ENCODE measurements at regions not wholly inside any gene's neighbourhood (a gene's known extent, or its start where the extent isn't known, plus 50 kb on each side); places are given as distances from the start of the nearest gene placed in this dataset.

DNA sequence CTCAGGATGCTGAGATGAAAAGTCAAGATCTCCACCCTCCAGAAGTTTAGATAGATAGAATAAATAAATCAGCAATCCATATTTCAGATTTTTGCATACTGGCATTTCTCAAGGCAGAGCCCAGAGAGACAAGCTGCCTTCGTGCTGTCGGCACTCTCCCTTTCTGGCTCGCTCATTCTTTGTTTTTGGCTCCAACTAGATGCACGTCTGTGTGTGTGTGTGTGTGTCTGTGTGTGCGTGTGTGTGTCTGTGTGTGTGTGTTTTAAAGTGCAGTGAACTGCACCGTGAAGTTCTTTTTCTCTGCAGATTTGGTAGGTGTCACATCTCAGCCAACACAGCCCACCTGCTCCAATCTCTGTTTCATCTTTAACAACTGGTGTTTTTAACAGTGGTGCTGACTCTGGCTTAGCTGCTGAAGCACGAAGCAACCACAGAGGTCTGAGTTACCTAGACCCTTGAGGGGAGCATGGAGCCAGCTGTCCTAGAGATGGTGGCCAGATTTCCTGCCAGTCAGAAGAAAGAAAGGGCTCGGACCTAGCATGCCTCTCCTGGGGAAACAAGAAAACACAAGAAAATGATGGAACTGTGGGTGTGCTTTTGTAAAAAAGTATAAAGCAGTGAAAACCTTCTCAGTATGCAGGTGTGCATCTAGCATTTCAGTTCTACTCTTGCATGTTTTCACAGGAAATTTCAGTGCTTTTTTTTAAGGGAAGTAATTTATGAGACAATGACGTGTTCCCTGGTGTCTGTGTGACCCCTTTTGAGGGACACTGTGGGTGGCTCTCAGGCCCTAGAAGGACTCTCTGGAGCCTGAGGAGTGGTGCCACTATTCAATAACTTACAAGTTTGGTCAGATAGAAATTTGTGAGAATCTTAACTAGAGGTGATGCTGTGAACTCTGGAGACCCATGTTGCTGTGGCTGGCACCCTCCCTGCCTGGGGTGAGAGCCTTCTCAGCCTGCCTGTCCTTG is 364.3 kb downstream of the RNF144A start:
- Histone ChIP-seq H3K27ac (no peak overlapping the region), H3K4me2 (no peak overlapping the region), H3K4me1 (no peaks in the 10 kb centered on the region), H3K4me3 (no peak overlapping the region), H3K9me3 (no peaks in the 10 kb centered on the region)
- WGBS (ENCODE audit: missing lambda C conversion rate), result 18% methylated on average over 9 of the region's 9 CpGs
- CTCF ChIA-PET, result interaction anchor here (0.8 kb wide), 1 partner anchor 35 kb away, joined by 3 read pairs; no protein-coding TSS in a partner anchor
- POLR2A ChIA-PET, result no interaction called here
- DNase-seq (ENCODE audit: low read depth in 1 of 2, low spot score in 1 of 2) (no peak), FAIRE-seq (no peak), ATAC-seq (no peak)
- TF ChIP-seq, protein P1, sequence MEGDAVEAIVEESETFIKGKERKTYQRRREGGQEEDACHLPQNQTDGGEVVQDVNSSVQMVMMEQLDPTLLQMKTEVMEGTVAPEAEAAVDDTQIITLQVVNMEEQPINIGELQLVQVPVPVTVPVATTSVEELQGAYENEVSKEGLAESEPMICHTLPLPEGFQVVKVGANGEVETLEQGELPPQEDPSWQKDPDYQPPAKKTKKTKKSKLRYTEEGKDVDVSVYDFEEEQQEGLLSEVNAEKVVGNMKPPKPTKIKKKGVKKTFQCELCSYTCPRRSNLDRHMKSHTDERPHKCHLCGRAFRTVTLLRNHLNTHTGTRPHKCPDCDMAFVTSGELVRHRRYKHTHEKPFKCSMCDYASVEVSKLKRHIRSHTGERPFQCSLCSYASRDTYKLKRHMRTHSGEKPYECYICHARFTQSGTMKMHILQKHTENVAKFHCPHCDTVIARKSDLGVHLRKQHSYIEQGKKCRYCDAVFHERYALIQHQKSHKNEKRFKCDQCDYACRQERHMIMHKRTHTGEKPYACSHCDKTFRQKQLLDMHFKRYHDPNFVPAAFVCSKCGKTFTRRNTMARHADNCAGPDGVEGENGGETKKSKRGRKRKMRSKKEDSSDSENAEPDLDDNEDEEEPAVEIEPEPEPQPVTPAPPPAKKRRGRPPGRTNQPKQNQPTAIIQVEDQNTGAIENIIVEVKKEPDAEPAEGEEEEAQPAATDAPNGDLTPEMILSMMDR (IDR thresholded peaks at IDR 0.05), result no peak
- TF ChIP-seq FOSB (CRISPR knock-in tag; IDR thresholded peaks at IDR 0.05), result no peak
- TF ChIP-seq EP300 (IDR thresholded peaks at IDR 0.05), result no peak
- TF ChIP-seq NR3C1 (IDR thresholded peaks at IDR 0.05), result no peak
- TF ChIP-seq PHF8 (IDR thresholded peaks at IDR 0.05; ENCODE audit: borderline replicate concordance, low read depth), result no peak
- TF ChIP-seq POLR2AphosphoS2 (conservative IDR thresholded peaks at IDR 0.05; ENCODE audit: low read length), result no peak
- TF ChIP-seq TFCP2L1 (CRISPR knock-in tag; IDR thresholded peaks at IDR 0.05), result no peak
- TF ChIP-seq BHLHE40 (IDR thresholded peaks at IDR 0.05; ENCODE audit: low read depth, low read length), result no peak
- no peak for TF ChIP-seq MYC (IDR thresholded peaks at IDR 0.05; ENCODE audit: borderline replicate concordance, low read length)
- TF ChIP-seq NFE2L2 (conservative IDR thresholded peaks at IDR 0.05; ENCODE audit: low read length), result no peak
- TF ChIP-seq CHD2 (IDR thresholded peaks at IDR 0.05; ENCODE audit: low read length, partially characterized antibody), result no peak
- TF ChIP-seq POLR2A (IDR thresholded peaks at IDR 0.05; ENCODE audit: low read length), result no peak
- no peak for TF ChIP-seq RCOR1 (IDR thresholded peaks at IDR 0.05; ENCODE audit: low read depth, low read length)
- TF ChIP-seq MAZ (IDR thresholded peaks at IDR 0.05; ENCODE audit: borderline replicate concordance, low read depth, low read length), result no peak
- TF ChIP-seq GATA3 (IDR thresholded peaks at IDR 0.05; ENCODE audit: borderline replicate concordance), result no peak
- no peak for TF ChIP-seq KDM5A (IDR thresholded peaks at IDR 0.05)
- TF ChIP-seq, protein P2, sequence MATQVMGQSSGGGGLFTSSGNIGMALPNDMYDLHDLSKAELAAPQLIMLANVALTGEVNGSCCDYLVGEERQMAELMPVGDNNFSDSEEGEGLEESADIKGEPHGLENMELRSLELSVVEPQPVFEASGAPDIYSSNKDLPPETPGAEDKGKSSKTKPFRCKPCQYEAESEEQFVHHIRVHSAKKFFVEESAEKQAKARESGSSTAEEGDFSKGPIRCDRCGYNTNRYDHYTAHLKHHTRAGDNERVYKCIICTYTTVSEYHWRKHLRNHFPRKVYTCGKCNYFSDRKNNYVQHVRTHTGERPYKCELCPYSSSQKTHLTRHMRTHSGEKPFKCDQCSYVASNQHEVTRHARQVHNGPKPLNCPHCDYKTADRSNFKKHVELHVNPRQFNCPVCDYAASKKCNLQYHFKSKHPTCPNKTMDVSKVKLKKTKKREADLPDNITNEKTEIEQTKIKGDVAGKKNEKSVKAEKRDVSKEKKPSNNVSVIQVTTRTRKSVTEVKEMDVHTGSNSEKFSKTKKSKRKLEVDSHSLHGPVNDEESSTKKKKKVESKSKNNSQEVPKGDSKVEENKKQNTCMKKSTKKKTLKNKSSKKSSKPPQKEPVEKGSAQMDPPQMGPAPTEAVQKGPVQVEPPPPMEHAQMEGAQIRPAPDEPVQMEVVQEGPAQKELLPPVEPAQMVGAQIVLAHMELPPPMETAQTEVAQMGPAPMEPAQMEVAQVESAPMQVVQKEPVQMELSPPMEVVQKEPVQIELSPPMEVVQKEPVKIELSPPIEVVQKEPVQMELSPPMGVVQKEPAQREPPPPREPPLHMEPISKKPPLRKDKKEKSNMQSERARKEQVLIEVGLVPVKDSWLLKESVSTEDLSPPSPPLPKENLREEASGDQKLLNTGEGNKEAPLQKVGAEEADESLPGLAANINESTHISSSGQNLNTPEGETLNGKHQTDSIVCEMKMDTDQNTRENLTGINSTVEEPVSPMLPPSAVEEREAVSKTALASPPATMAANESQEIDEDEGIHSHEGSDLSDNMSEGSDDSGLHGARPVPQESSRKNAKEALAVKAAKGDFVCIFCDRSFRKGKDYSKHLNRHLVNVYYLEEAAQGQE (IDR thresholded peaks at IDR 0.05), result no peak
- no peak for TF ChIP-seq HEYL (CRISPR knock-in tag; IDR thresholded peaks at IDR 0.05)
- TF ChIP-seq, protein P3, sequence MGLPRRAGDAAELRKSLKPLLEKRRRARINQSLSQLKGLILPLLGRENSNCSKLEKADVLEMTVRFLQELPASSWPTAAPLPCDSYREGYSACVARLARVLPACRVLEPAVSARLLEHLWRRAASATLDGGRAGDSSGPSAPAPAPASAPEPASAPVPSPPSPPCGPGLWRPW (IDR thresholded peaks at IDR 0.05), result no peak

DNA sequence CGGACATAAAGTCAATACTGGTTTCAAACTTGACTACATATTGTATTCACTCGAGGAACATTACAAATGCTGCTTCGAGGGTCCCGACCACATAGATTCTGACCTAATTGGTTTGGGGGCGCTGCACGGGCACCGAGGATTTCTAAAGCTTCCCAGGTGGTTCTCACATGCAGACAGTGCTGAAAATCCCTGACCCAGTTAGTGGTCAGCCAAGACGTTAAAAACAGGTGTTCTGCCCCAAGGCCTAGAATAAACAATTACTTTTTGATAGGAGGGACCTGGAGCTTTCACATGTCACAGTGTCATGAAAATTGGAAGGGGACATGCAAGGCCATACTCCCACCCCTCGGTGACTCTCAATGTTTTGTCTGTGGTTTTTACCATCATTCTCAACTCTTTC is 368.9 kb downstream of the RNF144A start:
- no peak overlapping the region for H3K4me2 ChIP-seq
- POLR2A ChIA-PET, result no interaction called here
- H3K4me3 ChIP-seq, result no peak overlapping the region
- CTCF ChIA-PET, result no interaction called here
- H3K27ac ChIP-seq, result no peak overlapping the region
- no peaks in the 10 kb centered on the region for H3K4me1 ChIP-seq
- no peak for ATAC-seq
- DNase-seq (ENCODE audit: low read depth in 1 of 2, low spot score in 1 of 2), result no peak
- no peaks in the 10 kb centered on the region for H3K9me3 ChIP-seq
- no peak for FAIRE-seq
- 13% methylated on average over 9 of the region's 9 CpGs for WGBS (ENCODE audit: missing lambda C conversion rate)
- TF ChIP-seq ZSCAN20 (CRISPR knock-in tag; IDR thresholded peaks at IDR 0.05), result no peak
